Stromal cell of bone marrow (primary cell): ENCODE measurements at regions not wholly inside any gene's neighbourhood (a gene's known extent, or its start where the extent isn't known, plus 50 kb on each side); places are given as distances from the start of the nearest gene placed in this dataset.

ENCODE experiments used
- DNase-seq: peaks from one replicate; pipeline ENCODE4 v3.0.0-alpha.2; 2012; ENCODE audit warnings: low read depth

DNA sequence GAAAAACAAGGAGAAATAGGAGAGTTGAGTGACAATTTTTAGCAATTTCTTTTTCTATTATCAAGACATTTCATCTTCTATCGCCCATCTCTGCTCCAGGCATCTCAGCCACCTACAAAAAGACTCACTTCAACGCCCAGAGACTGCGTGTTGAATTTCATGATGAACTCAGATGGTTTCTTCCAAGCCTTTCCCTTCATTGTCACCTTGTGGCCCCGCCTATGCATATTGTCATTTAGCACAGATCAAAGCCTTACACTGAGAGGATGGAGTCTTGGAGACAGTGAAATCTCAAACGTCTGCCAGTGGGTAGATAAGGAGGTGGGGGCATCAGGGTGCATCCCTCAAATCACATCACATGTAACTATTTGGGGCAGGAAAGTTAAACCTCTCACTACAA, 319.4 kb downstream of the SIPA1L2 start:
- no peak for DNase-seq

DNA sequence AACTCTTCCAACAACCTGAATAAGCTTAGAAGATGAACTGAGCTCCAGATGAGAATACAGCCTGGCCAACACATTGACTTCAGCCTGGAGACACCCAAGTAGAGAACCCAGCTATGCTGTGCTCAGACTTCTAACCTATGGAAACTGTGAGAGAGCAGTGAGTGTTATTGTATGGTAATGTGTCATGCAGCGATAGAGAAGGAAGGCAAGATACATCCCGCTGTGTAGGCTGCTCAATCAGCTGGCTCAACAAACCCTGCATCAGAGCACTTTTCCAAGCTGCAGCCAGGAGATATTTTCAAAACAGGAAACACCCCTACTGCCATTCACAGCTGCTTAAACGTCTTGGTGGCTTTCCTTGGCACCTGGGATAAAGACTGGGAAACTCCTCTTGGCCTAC, 321.3 kb downstream of the SIPA1L2 start:
- no peak for DNase-seq

DNA sequence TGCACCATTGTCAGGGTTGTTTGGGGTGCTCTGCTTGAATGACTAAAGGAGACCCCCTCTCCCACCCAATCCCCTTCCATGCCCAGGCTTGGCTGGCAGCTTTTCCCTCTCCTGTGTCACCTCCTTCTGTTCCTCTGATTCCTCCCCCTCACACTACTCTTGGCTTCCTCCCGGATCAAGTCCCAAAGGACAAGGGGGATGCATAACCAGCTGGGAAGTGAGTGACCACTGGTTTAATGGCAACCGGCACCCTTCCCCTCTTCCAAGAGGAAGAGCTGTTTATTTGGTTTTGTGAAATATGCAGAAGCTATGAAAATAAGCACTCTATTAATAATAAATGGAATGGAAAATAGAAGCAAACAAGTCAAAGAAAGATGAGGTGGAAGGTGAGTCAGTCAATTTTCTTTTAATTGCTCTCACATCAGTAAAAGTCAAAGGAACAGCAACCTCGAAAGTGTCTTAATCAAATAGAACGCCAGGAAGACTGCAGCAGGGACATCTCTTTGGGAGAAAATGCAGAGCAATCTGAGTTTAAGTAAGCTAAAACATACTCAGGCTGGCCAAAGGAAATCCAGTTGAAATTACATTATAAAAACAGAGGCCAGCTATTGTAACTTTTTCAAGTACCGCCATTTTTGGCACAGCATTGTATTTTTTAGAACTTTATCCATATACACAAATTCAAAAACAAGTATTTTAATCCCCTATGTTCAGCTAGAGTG, 322.5 kb downstream of the SIPA1L2 start:
- no peak for DNase-seq

DNA sequence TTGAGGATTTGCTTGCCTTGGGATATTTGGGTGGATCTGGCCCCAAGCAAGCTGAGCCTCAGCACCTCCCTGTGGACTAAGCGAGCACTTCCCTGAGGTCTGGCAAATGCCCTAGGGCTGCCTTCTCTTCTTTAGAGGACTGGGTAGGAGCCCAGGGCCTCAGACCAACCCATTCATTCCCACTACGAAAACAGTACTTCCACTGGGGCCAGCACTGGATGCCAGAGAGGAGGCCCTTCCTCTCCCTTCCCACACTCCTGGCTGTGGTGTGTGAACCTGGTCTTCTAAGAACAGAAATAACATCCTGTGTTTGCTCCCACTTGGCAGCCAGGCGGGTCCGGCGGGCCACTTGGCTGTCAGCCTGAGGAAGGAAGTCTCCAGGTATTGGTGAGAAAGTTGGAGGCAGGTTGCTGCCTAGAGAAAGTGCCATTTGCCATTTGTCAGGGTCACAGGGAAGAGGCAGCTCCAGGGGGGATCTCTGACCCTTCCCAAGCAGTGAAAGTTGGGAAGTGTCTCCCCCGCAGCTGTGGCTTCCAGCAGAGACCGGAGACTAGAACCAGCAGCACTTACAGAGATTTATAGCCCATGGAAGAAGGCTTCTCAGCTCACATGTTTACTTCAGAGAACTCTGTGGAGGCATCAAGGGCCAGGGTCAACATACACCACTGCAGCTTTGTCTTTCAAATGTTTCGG, 323.5 kb downstream of the SIPA1L2 start:
- DNase-seq = no peak

DNA sequence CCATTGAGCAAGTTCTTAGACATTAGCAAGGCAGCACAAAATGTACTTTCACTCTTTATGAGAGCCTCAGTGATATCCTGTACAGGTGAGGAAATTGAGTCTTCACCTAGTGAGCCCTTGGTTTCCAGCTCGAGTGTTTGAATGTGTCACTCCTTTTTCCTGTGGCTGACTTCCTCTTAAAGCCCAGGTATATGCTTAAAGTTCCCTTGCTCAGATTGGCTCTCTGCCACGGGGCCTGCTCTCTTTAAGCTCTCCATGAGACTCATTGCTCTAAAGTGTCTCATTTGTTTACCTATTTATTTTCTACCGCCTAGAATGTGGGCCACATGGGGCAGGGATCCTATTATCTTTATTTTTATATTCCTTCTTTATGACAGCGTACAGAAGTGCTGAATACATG, 324.9 kb downstream of the SIPA1L2 start:
- DNase-seq = no peak

DNA sequence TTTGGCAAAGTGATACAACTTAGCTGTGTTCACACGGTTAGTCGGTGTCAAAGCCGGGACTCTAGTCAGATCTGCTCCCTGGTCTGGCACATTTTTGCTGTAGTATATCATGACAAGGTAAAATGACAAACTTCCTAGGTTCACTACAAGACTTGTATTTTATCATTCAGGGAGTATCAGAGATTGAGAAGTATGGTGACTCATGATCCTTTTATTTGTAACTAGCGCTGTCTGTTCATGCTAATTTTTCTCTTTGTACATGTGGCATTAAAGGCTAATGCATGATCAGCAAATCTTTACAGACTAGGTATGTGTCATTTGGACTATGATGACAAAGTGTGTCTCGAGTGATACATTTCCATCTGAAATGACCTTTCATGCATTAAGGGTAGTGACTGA, 326.7 kb downstream of the SIPA1L2 start:
- DNase-seq = no peak

DNA sequence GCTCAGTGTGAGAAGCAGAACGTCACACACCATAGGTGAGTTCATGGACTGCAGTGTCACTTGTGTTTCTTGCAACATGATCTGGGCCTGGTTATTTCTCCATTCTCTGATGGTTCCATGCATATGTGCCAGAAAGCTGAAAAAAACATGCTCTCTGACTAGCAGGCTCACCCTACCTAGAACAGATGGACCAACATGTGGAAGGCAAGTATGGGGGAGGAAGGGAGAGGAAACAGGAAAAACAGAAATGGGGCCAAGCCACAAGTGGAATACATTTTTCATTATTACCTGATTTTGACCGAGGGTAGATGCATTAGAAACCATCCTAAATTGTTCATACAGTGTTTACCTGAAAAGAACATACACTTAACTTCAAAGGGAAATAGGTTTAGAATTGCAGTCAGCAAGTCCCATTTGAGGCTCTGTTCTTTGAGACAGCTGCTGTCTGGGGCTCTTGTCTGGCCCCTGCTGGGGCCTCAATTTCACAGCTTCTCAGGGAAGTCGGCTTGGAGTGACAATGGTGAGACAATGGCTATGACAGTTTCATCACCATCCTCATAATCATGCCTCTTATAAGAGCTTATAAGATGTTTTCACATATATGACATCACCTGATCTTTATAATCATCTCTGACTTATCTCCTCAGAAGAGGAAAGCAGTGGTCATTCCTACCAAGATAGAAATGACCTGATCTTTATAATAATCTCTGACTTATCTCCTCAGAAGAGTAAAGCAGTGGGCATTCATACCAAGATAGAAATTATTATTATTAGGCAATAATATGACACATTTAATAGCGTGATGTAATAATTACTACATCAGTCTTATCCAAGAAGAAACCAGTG, 327.3 kb downstream of the SIPA1L2 start:
- no peak for DNase-seq

DNA sequence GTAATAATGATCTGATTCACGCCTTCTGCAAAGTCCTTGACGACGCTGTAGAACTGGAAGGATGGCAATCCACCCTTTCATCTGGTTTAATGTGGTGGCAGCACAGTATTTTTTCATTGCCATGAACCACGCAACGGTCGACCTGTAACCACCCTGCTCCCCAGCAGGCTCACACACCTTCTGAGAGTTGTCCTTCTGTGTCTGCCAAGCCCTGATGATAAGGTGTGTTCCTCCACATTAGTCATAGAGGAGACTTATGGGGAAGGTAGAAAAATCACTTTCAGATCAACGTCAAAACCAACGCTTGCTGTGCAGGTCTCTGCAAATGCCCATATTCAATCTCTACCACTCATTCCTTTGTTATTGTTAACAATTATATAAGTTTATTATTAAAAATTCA, 328.7 kb downstream of the SIPA1L2 start:
- no peak for DNase-seq

DNA sequence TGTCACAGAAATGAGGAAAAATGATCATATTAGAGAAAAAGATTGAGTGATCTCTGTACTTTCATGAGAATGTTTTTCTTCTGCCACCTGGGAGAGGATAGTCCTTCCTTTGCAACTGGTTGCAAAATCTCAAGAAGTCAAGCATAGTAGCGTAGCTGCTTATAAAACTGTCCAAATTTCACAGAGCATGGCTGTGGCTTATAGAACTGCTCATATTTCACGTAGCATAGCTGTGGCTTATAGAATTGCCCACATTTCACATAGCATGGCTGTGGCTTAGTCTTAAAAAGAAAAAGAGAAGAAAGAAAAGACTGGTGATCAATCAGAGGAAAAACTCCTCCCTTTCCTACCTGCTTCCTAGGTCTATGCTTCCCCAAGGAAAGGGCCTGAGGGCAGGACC, 329.5 kb downstream of the SIPA1L2 start:
- no peak for DNase-seq

DNA sequence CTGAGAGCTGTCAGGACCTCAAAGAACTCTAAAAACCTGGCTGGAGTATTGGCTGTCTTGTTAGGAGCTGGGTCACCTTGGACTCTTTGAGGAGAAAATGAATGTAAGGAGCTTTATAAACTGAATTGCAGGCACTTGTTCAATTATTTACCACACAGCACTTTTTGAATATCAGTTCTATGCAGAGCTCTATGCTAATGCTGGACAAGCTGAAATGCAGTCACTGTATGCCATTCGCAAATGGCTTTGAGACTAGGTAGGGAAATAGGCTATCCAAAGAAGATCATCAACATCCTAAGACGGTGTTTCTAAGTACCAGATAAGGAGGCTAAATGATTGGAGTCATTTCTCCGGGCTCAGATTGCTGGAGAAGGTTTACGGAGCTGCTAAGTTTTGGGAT, 333.5 kb downstream of the SIPA1L2 start:
- DNase-seq = no peak

DNA sequence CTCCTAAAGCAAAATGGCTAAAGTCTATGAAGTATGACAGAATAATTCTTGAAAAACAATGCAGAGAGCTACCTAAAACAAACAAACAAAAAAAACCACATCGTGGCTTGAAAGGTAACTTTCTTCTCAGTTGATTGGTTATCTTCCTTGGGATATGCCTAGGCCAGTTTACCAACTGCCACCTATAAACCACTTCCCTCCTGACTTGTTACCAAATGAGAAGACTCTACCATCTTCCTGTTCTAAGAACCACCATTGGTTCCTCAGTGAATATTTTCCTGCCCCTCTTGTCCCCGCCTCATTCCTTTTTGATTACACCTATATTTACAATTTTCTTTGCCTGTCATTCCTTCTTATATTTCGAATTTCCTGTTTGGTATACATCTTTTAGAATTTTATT, 336.6 kb downstream of the SIPA1L2 start:
- no peak for DNase-seq

DNA sequence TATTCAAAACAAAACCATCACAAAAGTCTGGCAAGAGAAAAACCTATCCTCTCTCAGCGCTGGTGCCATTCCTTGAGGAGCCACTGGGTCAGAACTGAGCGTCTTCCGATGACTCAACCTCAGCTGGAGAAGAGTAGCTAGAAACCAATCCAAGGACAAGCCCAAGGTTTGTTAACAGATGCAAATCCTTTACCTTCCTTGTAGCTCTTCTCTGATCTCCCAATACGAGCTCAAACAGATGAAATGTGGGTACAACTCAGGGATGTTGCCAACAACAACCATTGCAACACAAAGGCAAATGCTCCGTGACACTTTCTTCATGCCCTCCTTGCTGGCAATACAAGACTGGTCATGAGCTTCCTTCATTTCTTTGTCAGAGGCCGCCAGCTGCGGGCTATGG, 337.1 kb downstream of the SIPA1L2 start:
- no peak for DNase-seq

DNA sequence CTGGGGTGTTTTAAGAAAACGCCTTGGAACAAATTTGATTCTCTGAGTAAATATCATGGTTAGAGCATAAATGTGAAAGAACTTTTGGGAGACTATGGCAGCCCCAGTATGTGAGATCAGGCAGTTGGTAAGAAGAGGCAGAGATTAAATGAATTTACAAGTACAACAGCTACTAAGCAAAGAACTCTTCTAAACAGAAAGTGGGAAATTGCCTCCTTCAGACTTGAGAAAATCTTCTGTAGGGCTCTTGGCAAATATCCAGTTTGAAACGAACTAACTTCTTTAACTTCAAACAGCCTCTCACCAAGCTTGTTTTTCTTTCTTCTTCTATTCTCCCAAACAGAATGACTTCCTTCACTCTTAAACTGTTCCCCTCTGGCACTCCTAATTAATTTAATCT, 337.7 kb downstream of the SIPA1L2 start:
- no peak for DNase-seq

DNA sequence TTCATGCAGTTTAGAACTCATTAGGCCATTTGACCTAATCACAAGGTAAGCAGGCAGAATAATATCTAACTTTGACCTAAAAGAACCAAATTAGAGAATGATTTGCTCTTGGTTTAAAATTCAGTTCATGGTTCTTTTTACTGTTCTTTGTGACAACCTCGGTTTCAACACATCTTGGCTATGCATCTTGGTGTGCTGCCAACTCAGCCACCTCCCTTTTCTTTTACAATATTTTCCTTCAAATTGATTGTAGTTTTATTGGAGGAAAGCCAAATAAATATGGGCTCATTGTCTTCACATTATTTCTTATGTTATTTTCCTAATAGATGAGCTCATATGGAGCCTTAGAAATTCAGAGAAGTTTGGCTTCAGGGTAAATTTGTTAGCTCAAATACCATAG, 338.3 kb downstream of the SIPA1L2 start:
- no peak for DNase-seq

DNA sequence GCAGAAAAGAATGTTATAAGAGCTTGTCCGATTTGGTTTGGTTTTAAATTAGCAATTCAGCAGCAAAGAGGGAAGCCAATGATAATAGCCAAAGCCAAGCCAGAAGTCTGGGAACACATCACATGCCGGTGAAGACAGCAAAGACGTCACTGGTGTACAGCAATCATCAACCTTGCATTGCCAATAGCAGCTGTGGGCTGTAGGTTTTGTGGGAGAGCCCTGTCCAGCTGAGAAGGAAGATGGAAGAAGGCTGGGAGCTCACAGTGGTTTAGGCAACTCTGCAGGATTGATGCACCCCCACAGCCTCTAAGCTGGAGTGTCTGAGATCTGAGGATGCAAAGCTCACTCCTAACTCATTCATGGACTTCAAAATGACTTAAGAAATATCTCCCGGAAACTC, 338.7 kb downstream of the SIPA1L2 start:
- no peak for DNase-seq

DNA sequence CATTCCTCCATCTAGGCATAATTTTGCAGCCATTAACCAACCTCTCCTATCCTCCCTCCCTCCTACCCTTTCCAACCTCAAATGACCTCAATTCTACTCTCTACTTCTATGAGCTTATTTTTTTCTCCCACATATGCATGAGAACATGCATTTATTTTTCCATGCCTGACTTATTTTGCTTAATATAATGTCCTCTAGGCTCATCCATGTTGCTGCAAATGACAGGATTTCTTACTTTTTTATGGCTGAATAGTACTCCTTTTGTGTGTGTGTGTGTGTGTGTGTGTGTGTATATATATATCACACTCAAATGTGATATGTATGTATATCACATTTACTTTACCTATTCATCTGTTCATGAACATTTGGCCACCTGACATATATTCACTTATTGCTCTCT, 339.4 kb downstream of the SIPA1L2 start:
- no peak for DNase-seq

DNA sequence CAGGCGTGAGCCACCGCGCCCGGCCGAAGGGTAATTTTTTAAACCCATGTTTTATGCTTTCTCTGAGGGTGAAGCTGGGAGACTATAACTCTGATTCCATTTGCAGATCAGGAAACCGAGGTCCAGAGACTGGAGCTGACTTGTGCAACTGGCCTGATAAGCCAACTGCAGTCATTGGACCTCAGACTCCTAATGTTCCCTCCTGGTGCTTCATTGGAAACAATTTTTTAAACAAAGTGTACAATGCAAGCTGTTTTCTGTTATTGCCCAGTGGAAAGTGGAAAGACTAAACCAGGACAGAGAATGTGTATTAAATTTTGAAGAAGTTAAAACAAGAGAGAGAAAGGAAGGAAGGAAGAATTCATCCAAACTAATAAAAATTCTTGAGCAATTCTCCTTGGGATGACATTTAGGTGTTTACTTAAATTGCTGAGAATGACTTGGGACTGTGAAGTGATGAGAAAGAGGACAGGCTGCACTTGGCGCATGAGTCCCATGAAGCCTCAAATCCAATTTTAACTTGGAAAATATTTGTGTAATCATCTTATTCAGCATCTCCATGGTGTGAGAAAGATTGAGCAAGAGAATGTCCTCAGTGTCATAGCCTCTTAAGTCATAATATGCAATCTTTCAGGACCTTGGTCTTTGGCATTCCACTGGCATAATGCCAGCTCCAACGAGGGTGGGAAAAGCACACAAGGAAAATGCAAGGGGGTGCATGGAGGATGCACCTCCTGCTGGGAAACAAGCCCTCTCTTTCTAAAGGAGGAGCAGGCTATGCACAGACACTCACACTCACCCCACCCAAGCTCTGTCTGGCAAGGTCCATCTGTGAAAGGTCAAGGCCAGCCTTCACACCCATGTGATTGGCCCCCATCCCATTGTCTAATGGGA, 342.0 kb downstream of the SIPA1L2 start:
- DNase-seq = no peak

DNA sequence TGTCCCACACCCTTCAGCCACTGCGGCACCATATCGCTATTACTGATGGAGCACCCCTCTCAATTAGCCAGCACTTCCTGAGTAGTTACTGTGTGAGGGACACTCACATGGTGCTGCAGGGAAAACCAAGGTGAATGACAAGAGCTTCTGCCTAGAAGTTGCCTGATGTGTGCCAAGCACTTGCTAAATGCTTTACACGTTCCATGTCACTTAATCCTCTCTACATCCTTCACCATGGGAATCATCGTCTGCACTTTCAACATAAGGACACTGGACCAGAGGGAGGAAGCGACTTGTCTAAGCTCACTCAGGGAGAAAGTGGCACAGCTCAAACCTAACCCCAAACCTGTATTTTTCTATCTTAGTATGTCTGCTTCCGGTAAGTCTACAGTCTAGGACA, 344.8 kb downstream of the SIPA1L2 start:
- no peak for DNase-seq

DNA sequence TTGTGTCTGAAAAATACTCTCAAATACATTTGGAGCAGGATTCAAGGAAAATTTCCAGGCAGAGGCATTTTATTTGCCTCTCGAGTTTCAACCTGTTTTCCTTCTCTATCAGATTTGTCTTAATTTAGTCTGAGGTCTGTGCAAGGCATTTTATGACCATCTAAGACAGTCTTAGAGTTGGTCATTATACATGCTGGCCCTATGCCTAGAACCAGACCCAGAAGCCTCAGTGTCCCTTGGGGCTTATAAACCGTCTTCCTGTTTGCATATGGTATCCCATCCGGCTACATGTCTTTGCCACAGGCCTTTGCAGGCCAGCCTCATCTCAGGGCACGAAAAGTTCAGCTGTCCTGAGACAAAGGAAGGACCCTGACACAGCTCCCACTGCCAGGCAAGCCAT, 346.1 kb downstream of the SIPA1L2 start:
- DNase-seq = no peak

DNA sequence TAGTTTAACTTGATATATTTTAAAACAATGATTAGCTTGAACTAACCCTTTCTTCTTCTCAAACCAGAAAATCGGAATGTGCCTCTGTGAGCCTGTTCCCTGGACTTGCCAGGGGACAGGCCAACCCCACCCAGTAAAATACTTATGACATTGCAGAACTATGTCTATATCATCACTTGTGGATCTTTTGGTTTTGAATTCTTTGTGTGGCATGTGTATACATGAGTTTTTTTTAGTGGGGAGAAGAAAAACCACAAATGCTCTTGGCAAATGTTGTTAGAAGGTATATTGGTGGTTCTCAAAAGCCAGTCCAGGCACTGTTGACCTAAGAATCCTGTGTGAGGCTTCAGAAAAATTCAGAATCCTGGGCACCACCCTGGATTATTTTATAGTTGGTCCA, 347.4 kb downstream of the SIPA1L2 start:
- DNase-seq = no peak

DNA sequence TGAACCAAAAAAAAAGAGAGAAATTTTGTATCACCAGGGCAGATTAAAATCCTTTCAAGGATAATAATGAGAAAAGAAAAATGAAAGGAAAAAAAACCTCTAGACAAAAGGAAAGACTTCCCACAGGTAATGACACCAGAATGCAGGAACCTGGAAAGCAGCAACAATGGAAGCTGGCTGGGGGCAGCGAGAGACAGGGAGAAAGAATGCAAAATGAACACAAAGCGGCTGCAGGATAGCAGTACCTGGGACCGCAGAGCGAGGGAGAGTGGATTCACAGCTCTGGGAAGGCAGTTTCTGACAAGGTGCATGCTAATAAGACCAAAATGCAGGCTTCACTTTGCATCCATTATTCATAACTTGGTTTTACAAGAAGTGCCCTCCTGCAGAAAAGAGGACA, 349.0 kb downstream of the SIPA1L2 start:
- DNase-seq = no peak

DNA sequence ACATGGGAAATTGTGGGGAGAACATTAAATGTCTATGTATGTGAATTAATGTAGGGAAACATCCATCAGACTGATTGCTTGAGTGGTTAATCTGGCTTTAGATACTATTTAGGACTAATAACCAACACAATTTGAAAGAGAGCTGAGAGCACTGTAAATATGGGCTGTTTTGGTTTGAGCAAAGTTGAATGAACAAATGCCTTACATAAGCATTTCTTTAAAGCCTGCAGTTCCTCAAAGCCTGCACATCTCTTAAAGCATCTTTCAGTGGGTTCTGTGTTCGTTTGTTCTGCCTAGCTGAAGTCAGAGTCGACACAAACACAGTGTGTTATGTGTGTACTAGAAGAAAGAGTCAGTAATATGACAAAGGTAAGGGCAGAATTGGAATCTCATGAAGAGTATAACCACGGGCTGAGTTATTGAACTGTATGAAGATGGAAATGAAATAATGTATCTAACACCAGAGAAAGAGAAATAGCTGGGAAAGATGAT, 350.0 kb downstream of the SIPA1L2 start:
- no peak for DNase-seq
